GM13976 (cell line): ENCODE measurements at regions not wholly inside any gene's neighbourhood (a gene's known extent, or its start where the extent isn't known, plus 50 kb on each side); places are given as distances from the start of the nearest gene placed in this dataset.

Source experiments
- DNase-seq: peaks from one replicate; pipeline ENCODE4 v3.0.0; 2012; ENCODE audit warnings: low spot score
- CTCF ChIP-seq: IDR thresholded peaks from 2 replicates; pipeline ENCODE4 v1.5.1; 2012; ENCODE audit warnings: borderline replicate concordance, mild to moderate bottlenecking; ENCODE audit not compliant: insufficient read depth; ENCODE audit errors: extremely low read depth, missing control alignments, control extremely low read depth
- in situ Hi-C: fragments of 300-500 bp; cut with MboI; formaldehyde crosslinking; loops from one replicate; pipeline ENCODE4 v1.12.0; 2022; ENCODE audit warnings: low sequenced_read_pairs, mixed read lengths, inconsistent platforms; ENCODE audit not compliant: unreplicated experiment

GRCh38 chr5:146940295-146940694, 61.7 kb upstream of the PPP2R2B start:
- no peak for DNase-seq
- in situ Hi-C loops, result no loop called here
- no peak for TF ChIP-seq CTCF

GRCh38 chr5:146944019-146944418, 65.5 kb upstream of the PPP2R2B start:
- DNase-seq, result no peak
- TF ChIP-seq CTCF, result no peak
- in situ Hi-C loops, result no loop called here

- no peak for TF ChIP-seq CTCF
- in situ Hi-C loops, result no loop called here
- no peak for DNase-seq
Measured at GRCh38 chr5:146944764-146945616, 66.4 kb upstream of the PPP2R2B start.

- in situ Hi-C loops, result no loop called here
- no peak for DNase-seq
- TF ChIP-seq CTCF, result no peak
Measured at GRCh38 chr5:146945617-146946084, 67.1 kb upstream of the PPP2R2B start.

GRCh38 chr5:146947181-146947941, 68.8 kb upstream of the PPP2R2B start:
- no peak for DNase-seq
- TF ChIP-seq CTCF, result no peak
- in situ Hi-C loops, result no loop called here

GRCh38 chr5:146948666-146949065, 70.1 kb upstream of the PPP2R2B start:
- no peak for TF ChIP-seq CTCF
- in situ Hi-C loops, result no loop called here
- no peak for DNase-seq
